Heart left ventricle (tissue), 13 donors: ENCODE measurements at regions not wholly inside any gene's neighbourhood (a gene's known extent, or its start where the extent isn't known, plus 50 kb on each side); places are given as distances from the start of the nearest gene placed in this dataset.

Experiments used
- CTCF ChIP-seq, 12 donors: fragments of 200-600 bp; sonication (generic) in 4 of 12; IDR thresholded peaks; one replicate each; pipeline versions ENCODE4 v1.5.0 to v1.8.0; 2018 to 2022; ENCODE audit warnings: antibody characterized with exemption in 12 of 12, mild to moderate bottlenecking in 5 of 12
- POLR2A ChIP-seq, 2 donors: fragments of 450-650 bp; IDR thresholded peaks; one replicate each; pipeline ENCODE4 v1.6.1; 2017; ENCODE audit warnings: antibody characterized with exemption in 2 of 2, mild to moderate bottlenecking in 2 of 2, moderate library complexity in 2 of 2
- donor health status: ischemic (EF 13 %, LVEDD 7.1; RV severe dilation, severe dysfunction).
- donor health status: DM: no; HTN: yes; CAD: no.
- donor health status: DM: no; HTN: no; CAD: no.
- donor health status: ischemic (EF 25% LVEDD 6.9; RV normal size, moderate dysfunction).
- donor health status: ischemic (EF 25% LVEDD 5.7; RV mildly dilated, moderate dysfunction).
- donor health status: ischemic (EF 35%, LVEDD 5.7; RV mildly dilated, moderate dysfunction).
- donor health status: nonischemic (EF 11% LVEDD 7.7; RV severe dilation, severe dysfunction).
- donor health status: DM: yes; HTN: yes; CAD: no.
- donor health status: PGD.
- donor health status: ischemic (EF 29% LVEDD 5.4; RV normal size, mild dysfunction).
- donor health status: nonischemic (EF 23%, LVEDD 6.1; RV moderate dilation, normal function).

- TF ChIP-seq CTCF (IDR thresholded peaks at IDR 0.05) (no peak), POLR2A (IDR thresholded peaks at IDR 0.05) (no peak)
These were observed 136.6 kb upstream of the OR13F1 start for GRCh38 chr9:104367507-104367906.
